ENCODE measurements at regions not wholly inside any gene's neighbourhood (a gene's known extent, or its start where the extent isn't known, plus 50 kb on each side); places are given as distances from the start of the nearest gene placed in this dataset.

DNA sequence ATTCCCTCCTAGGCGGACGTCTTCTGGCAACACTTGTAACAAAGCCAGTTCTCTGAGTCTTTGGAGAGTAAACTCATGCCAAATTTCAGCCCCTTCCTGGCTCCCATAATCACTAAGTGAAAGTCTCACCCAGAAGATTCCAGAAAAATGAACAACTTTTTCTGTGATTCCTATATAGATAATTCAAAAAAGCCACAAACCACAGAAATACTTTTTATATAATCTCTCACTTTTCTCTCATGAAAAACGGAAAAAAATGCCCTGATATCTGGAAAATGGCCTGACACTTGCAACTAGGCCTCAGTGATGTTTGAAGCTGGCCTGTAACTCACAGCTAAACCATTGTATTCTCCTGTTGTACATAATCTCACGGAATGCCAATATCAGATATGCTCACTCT is 296.2 kb downstream of the HTR7 start:
- TF ChIP-seq POLR2A (IDR thresholded peaks at IDR 0.05) (no peak), CTCF (IDR thresholded peaks at IDR 0.05) (no peak), POLR2AphosphoS5 (IDR thresholded peaks at IDR 0.05) (no peak), EP300 (IDR thresholded peaks at IDR 0.05) (no peak)
